ENCODE measurements at regions not wholly inside any gene's neighbourhood (a gene's known extent, or its start where the extent isn't known, plus 50 kb on each side); places are given as distances from the start of the nearest gene placed in this dataset.

GRCh38 chr21:23356905-23357304, 2250.4 kb downstream of the MRPL39 start:
- no peak for TF ChIP-seq CTCF (IDR thresholded peaks at IDR 0.05; ENCODE audit: control extremely low read depth in 1 of 3, insufficient read depth in 1 of 3, low read depth in 1 of 3, low read length in 3 of 3)
- no peak for TF ChIP-seq YY1 (IDR thresholded peaks at IDR 0.05; ENCODE audit: low read depth, low read length)
- no peak for TF ChIP-seq SRF (IDR thresholded peaks at IDR 0.05; ENCODE audit: low read depth, low read length)
- TF ChIP-seq TEAD4 (IDR thresholded peaks at IDR 0.05; ENCODE audit: low read depth, low read length): no peak
- no peak for TF ChIP-seq ATF2 (IDR thresholded peaks at IDR 0.05; ENCODE audit: low read length)
